Stimulated activated CD4-positive, alpha-beta T cell treated with anti-CD3 and anti-CD28 coated beads, TNF-alpha, amount 100 ng/mL, for 1 hour (primary cell): ENCODE measurements at regions not wholly inside any gene's neighbourhood (a gene's known extent, or its start where the extent isn't known, plus 50 kb on each side); places are given as distances from the start of the nearest gene placed in this dataset.
"Not testable (repeated sequence)": the region's sequence is repeated elsewhere in the genome, so short reads cannot be mapped to it uniquely, and the experiment has no call there.

ENCODE experiments used
- DNase-seq, 3 donors: peaks; one replicate each; pipeline ENCODE4 v3.0.0-alpha.2; 2020; ENCODE audit warnings: low read depth in 3 of 3, low spot score in 1 of 3

- DNase-seq = no peak
These were observed 204.4 kb downstream of the KLF6 start for GRCh38 chr10:3580565-3580964.

GRCh38 chr10:3579845-3580244 lies 205.2 kb downstream of the KLF6 start:
- no peak for DNase-seq

GRCh38 chr10:3578682-3579081 lies 206.3 kb downstream of the KLF6 start:
- no peak for DNase-seq

GRCh38 chr10:3578159-3578558 lies 206.8 kb downstream of the KLF6 start:
- DNase-seq = no peak

GRCh38 chr10:3574451-3574850 lies 210.6 kb downstream of the KLF6 start:
- DNase-seq = no peak

GRCh38 chr10:3573498-3573897 lies 211.5 kb downstream of the KLF6 start:
- no peak for DNase-seq

- DNase-seq = no peak
These were observed 213.6 kb downstream of the KLF6 start for GRCh38 chr10:3571310-3571825.

- DNase-seq = no peak
These were observed 214.1 kb downstream of the KLF6 start for GRCh38 chr10:3570855-3571266.

GRCh38 chr10:3570131-3570729 lies 214.8 kb downstream of the KLF6 start:
- no peak for DNase-seq

- DNase-seq = no peak
These were observed 216.0 kb downstream of the KLF6 start for GRCh38 chr10:3568983-3569382.

- DNase-seq = no peak
These were observed 216.6 kb downstream of the KLF6 start for GRCh38 chr10:3568392-3568791.

- no peak for DNase-seq
These were observed 217.6 kb downstream of the KLF6 start for GRCh38 chr10:3567291-3567963.

- DNase-seq = no peak
These were observed 218.4 kb downstream of the KLF6 start for GRCh38 chr10:3566627-3567026.

- DNase-seq = no peak
These were observed 220.5 kb downstream of the KLF6 start for GRCh38 chr10:3564346-3565002.

- DNase-seq = no peak
These were observed 221.7 kb downstream of the KLF6 start for GRCh38 chr10:3563298-3563697.

- DNase-seq = not testable (repeated sequence)
These were observed 224.4 kb downstream of the KLF6 start for GRCh38 chr10:3560628-3561027.

GRCh38 chr10:3559527-3559926 lies 225.5 kb downstream of the KLF6 start:
- DNase-seq = no peak

- DNase-seq = no peak
These were observed 226.0 kb downstream of the KLF6 start for GRCh38 chr10:3559011-3559410.

- DNase-seq = not testable (repeated sequence)
These were observed 228.6 kb downstream of the KLF6 start for GRCh38 chr10:3556191-3557017.

- no peak for DNase-seq
These were observed 230.9 kb downstream of the KLF6 start for GRCh38 chr10:3554121-3554522.

- DNase-seq = no peak
These were observed 232.7 kb downstream of the KLF6 start for GRCh38 chr10:3552281-3552680.
